WI38 (cell line): ENCODE measurements at regions not wholly inside any gene's neighbourhood (a gene's known extent, or its start where the extent isn't known, plus 50 kb on each side); places are given as distances from the start of the nearest gene placed in this dataset.

Experiments
- H3K4me3 ChIP-seq: 2 replicates; pipeline ENCODE4 v1.5.1; 2011; ENCODE audit warnings: low read depth, mild to moderate bottlenecking, control low read depth, low read length
- TF ChIP-seq, protein P1 (sequence below): IDR thresholded peaks from 2 replicates; pipeline ENCODE4 v1.5.1; 2012; ENCODE audit warnings: low read depth, mild to moderate bottlenecking, control low read depth, low read length

DNA sequence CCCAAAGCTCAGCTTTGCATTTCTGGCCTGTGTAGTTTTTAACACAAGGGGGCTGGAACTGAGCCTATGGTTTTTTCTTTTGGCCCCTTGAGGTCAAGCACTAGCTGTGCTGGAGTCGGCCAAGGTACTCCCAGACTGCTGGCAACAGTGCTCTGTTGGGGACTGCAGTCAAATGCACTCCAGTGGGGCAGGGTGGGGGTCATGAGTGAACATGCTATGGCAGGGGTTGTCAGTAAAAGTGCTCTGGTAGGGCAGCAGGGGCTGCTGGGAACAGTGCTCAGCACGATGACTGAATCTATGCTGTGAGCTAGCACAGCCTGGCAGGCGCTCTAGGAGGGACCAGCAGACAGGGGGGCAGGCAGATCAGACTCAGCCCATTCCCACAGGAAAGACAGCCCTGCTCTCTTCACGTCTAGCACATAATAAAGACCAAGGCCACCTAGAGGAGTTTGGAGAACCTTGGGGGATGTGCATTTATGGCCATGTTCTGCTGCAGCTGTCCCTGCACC is 55.0 kb upstream of the CERS6 start:
- H3K4me3 ChIP-seq = no peak overlapping the region
- TF ChIP-seq, protein P1, sequence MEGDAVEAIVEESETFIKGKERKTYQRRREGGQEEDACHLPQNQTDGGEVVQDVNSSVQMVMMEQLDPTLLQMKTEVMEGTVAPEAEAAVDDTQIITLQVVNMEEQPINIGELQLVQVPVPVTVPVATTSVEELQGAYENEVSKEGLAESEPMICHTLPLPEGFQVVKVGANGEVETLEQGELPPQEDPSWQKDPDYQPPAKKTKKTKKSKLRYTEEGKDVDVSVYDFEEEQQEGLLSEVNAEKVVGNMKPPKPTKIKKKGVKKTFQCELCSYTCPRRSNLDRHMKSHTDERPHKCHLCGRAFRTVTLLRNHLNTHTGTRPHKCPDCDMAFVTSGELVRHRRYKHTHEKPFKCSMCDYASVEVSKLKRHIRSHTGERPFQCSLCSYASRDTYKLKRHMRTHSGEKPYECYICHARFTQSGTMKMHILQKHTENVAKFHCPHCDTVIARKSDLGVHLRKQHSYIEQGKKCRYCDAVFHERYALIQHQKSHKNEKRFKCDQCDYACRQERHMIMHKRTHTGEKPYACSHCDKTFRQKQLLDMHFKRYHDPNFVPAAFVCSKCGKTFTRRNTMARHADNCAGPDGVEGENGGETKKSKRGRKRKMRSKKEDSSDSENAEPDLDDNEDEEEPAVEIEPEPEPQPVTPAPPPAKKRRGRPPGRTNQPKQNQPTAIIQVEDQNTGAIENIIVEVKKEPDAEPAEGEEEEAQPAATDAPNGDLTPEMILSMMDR = no peak

DNA sequence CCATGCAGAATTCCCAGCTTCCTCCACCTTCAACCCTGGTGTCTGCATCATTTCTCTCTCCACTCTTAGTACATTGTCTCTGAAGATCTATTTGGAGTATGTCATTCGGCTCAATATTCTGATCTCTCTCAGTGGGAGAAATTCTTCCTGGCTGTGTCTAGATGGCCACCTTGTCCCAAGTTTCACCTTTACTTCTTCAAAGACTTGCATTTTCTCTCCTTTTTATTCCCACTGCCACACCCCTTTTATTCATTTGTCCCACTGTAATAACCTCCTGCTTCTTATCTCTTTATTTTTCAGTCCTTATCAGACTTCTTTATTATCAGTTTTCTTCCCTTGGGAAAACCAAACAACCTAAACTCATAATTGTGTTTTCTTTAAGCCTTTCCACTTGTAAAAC is 54.3 kb upstream of the CERS6 start:
- H3K4me3 ChIP-seq = no peak overlapping the region
- TF ChIP-seq, protein P1 = no peak

DNA sequence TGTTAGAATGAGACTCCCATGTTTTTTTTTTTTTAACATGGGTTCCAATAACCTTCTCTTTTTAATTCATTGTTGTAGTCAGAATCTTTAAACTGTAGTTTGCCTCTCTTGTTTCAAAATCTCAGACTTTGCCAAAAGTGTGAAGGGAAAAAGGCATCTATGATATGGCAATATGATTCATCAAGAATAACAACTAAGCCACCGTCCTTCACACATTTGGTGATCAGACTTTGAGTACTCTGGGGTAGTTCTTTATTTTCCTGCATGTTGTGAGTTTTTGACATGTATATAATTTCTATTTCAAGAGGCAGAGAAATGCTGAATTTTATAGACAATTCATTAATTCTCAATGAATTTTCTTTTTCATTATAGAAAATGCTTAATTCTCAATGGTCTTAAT is 53.5 kb upstream of the CERS6 start:
- TF ChIP-seq, protein P1 = no peak

DNA sequence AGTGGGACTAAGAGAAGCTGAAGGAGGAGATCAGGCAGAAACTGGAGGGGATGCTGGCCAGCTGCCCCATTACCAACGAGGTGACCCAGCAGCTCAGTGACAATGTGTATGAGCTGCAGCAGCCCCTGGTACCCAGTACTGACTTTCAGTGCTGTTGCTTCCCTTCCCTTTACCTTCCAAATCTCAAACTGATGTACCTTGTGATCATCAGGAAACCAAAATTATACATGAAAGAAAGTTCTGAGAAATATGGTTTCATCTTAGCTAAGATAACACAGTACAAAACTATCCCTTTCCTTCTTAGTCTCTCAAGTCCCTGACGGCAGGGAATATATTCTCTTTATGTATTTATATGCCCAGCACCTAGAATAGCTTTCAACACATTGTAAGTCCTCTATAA is 52.3 kb upstream of the CERS6 start:
- TF ChIP-seq, protein P1 = no peak
- H3K4me3 ChIP-seq = no peak overlapping the region

More for the DNA sequence above, 53.5 kb upstream of the CERS6 start:
- H3K4me3 ChIP-seq = no peak overlapping the region

GRCh38 chr2:168404764-168405163 is 51.3 kb upstream of the CERS6 start:
- TF ChIP-seq, protein P1 = no peak
- no peak overlapping the region for H3K4me3 ChIP-seq
